ENCODE measurements at regions not wholly inside any gene's neighbourhood (a gene's known extent, or its start where the extent isn't known, plus 50 kb on each side); places are given as distances from the start of the nearest gene placed in this dataset.
"Not testable (repeated sequence)": the region's sequence is repeated elsewhere in the genome, so short reads cannot be mapped to it uniquely, and the experiment has no call there.

DNA sequence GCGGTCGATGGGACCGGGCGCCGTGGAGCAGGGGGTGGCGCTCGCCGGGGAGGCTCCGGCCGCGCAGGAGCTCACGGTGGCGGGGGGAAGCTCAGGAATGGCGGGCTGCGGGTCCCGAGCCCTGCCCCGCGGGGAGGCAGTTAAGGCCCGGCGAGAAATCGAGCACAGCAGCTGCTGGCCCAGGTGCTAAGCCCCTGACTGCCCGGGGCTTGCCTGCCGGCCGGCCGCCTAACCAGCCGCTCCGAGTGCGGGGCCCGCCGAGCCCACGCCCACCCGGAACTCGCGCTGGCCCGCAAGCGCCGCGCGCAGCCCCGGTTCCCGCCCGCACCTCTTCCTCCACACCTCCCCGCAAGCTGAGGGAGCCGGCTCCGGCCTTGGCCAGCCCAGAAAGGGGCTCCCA is 340.1 kb downstream of the TFAP2A start:
- ATAC-seq (replicated peaks); H3K4me1 Mint-ChIP-seq; H3K27ac Mint-ChIP-seq; H3K36me3 Mint-ChIP-seq; H3K4me3 Mint-ChIP-seq; H3K27me3 Mint-ChIP-seq; H3K9me3 Mint-ChIP-seq; DNase-seq: not testable (repeated sequence)

GRCh38 chr6:10073341-10073740 is 341.5 kb downstream of the TFAP2A start:
- H3K36me3 Mint-ChIP-seq = no peaks in the 10 kb centered on the region
- H3K27ac Mint-ChIP-seq = no peak overlapping the region
- no peaks in the 10 kb centered on the region for H3K4me1 Mint-ChIP-seq
- H3K4me3 Mint-ChIP-seq = no peak overlapping the region
- DNase-seq (no peak), ATAC-seq (replicated peaks) (no peak)
- no peaks in the 10 kb centered on the region for H3K27me3 Mint-ChIP-seq
- H3K9me3 Mint-ChIP-seq = peaks cover 0 to 4% of the 10 kb centered on the region in 2 donors

GRCh38 chr6:10071631-10072220 is 343.1 kb downstream of the TFAP2A start:
- DNase-seq = no peak
- no peaks in the 10 kb centered on the region for H3K27me3 Mint-ChIP-seq
- H3K4me1 Mint-ChIP-seq = no peaks in the 10 kb centered on the region
- no peaks in the 10 kb centered on the region for H3K36me3 Mint-ChIP-seq
- H3K27ac Mint-ChIP-seq = no peak overlapping the region
- H3K9me3 Mint-ChIP-seq = peaks cover 0 to 4% of the 10 kb centered on the region in 2 donors
- ATAC-seq (replicated peaks) = no peak
- no peak overlapping the region for H3K4me3 Mint-ChIP-seq

- Mint-ChIP-seq H3K27ac (no peak overlapping the region), H3K4me1 (no peaks in the 10 kb centered on the region), H3K27me3 (peaks cover 0 to 4% of the 10 kb centered on the region in 2 donors), H3K4me3 (no peak overlapping the region), H3K36me3 (no peaks in the 10 kb centered on the region), H3K9me3 (peaks cover 0 to 3% of the 10 kb centered on the region in 2 donors)
- DNase-seq = no peak
- no peak for ATAC-seq (replicated peaks)
Measured at GRCh38 chr6:10060004-10060403, 354.9 kb downstream of the TFAP2A start.

- H3K27ac Mint-ChIP-seq = no peak overlapping the region
Measured at GRCh38 chr6:10054672-10055071, 360.2 kb downstream of the TFAP2A start.

DNA sequence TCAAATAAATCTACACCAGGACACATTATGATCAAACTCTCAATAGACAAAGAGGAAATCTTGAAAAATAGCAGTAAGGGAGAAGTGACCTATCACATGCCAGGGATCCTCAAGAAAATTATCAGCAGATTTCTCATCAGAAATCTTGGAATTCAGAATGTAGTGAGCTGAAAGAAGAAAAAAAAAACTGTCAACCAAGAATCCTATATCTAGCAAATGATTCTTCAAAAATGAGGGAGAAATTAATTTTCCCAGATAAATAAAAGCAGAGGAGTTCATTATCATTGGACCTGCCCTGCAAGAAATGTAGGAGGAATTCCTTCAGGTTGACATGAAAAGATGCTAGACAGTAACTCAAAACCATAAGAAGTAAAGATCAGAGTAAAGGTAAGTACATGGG is 363.6 kb downstream of the TFAP2A start:
- H3K27ac Mint-ChIP-seq = no peak overlapping the region
- no peaks in the 10 kb centered on the region for H3K27me3 Mint-ChIP-seq
- ATAC-seq (replicated peaks) (no peak), DNase-seq (no peak)
- H3K36me3 Mint-ChIP-seq = no peaks in the 10 kb centered on the region
- peaks cover 17 to 19% of the 10 kb centered on the region in 2 donors for H3K9me3 Mint-ChIP-seq
- no peak overlapping the region for H3K4me3 Mint-ChIP-seq
- no peaks in the 10 kb centered on the region for H3K4me1 Mint-ChIP-seq

More at GRCh38 chr6:10054672-10055071, 360.2 kb downstream of the TFAP2A start:
- Mint-ChIP-seq H3K36me3 (no peaks in the 10 kb centered on the region), H3K4me1 (no peaks in the 10 kb centered on the region), H3K27me3 (no peaks in the 10 kb centered on the region), H3K9me3 (peaks cover 19% of the 10 kb centered on the region in 2 donors), H3K4me3 (no peak overlapping the region)
- ATAC-seq (replicated peaks) = no peak
- no peak for DNase-seq

DNA sequence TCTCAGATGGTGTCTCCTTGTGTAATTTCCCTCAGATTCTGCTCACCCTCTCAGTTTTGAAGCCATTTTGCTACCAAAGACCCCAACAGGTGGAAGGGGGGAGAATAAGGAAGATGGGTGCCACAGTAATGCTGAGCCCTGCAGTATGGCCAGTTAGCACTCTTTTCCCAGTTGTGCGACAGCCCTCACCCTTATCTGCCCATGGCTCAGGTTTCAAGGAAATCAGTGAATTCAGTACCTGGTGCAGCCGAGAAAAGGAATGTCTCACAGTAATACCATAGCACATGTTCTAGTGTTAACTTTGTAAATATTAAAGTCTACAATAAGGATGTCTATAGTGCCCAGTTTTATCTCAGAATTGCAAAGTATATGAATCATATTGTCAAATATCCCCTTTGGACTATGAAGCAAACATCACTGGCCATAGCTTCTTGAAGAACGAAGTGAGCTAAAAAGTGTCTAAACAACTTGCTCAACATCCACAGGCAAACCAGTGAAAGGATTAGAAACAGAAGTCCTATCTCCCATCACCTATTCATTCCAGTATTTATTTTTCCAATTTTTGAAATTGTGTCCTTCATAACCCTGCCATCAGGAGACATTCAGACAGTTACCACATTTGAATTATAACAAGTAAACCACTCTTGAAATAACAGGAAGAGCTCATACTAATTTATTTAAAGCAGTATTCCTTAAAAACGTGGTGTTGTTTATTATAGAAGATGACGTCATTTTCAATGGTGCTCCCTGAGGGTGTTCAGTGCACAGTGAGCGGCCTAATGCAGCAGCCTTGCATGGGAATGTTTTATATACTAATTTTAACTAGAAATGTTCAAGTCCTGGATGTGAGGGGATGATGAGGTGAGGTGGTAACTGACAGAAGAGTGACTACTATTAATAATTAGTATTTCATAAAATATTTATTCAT is 366.2 kb downstream of the TFAP2A start:
- Mint-ChIP-seq H3K27me3 (no peaks in the 10 kb centered on the region), H3K4me3 (no peak overlapping the region), H3K9me3 (peaks cover 15 to 19% of the 10 kb centered on the region in 2 donors), H3K27ac (no peak overlapping the region), H3K36me3 (no peaks in the 10 kb centered on the region), H3K4me1 (no peaks in the 10 kb centered on the region)
- ATAC-seq (replicated peaks) = no peak
- no peak for DNase-seq

GRCh38 chr6:10042280-10042679 is 372.6 kb downstream of the TFAP2A start:
- Mint-ChIP-seq H3K9me3 (peaks cover 1 to 4% of the 10 kb centered on the region in 2 donors), H3K4me1 (no peaks in the 10 kb centered on the region), H3K4me3 (no peak overlapping the region), H3K27ac (no peak overlapping the region), H3K36me3 (no peaks in the 10 kb centered on the region), H3K27me3 (peaks cover 0 to 3% of the 10 kb centered on the region in 2 donors)
- DNase-seq = no peak
- ATAC-seq (replicated peaks) = no peak

- ATAC-seq (replicated peaks) (no peak), DNase-seq (no peak)
- no peaks in the 10 kb centered on the region for H3K9me3 Mint-ChIP-seq
- no peak overlapping the region for H3K27ac Mint-ChIP-seq
- H3K4me1 Mint-ChIP-seq = no peaks in the 10 kb centered on the region
- H3K4me3 Mint-ChIP-seq = no peak overlapping the region
- no peaks in the 10 kb centered on the region for H3K36me3 Mint-ChIP-seq
- no peaks in the 10 kb centered on the region for H3K27me3 Mint-ChIP-seq
Measured at GRCh38 chr6:10033223-10033829, 381.5 kb downstream of the TFAP2A start.

- no peaks in the 10 kb centered on the region for H3K36me3 Mint-ChIP-seq
- ATAC-seq (replicated peaks) (no peak), DNase-seq (no peak)
- no peak overlapping the region for H3K27ac Mint-ChIP-seq
- H3K27me3 Mint-ChIP-seq = no peaks in the 10 kb centered on the region
- no peaks in the 10 kb centered on the region for H3K4me1 Mint-ChIP-seq
- no peaks in the 10 kb centered on the region for H3K9me3 Mint-ChIP-seq
- H3K4me3 Mint-ChIP-seq = no peak overlapping the region
Measured at GRCh38 chr6:10031617-10032016, 383.3 kb downstream of the TFAP2A start.

- no peak overlapping the region for H3K4me3 Mint-ChIP-seq
- H3K27ac Mint-ChIP-seq = no peak overlapping the region
- H3K36me3 Mint-ChIP-seq = no peaks in the 10 kb centered on the region
- no peaks in the 10 kb centered on the region for H3K4me1 Mint-ChIP-seq
- no peak for ATAC-seq (replicated peaks)
- DNase-seq = no peak
- H3K9me3 Mint-ChIP-seq = no peaks in the 10 kb centered on the region
- no peaks in the 10 kb centered on the region for H3K27me3 Mint-ChIP-seq
Measured at GRCh38 chr6:10030942-10031537, 383.8 kb downstream of the TFAP2A start.

DNA sequence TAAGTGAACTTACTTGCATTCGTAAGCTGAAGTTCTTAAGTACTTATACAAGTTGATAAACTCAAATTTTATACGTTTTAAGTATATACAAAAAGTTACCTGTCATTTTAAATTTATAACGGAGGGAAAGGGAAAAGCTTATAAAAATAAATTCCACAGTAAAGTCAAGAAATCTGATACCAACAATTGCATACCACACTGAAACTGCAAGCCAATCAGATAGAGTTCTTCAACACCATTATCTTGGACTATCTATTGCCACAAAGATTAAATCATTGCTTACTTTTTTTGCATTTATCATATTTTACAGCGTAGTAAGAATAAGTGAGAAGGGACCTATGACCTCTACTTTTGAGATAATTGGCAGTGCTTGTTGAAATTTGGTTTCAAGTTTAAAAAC is 386.7 kb downstream of the TFAP2A start:
- Mint-ChIP-seq H3K9me3 (no peaks in the 10 kb centered on the region), H3K36me3 (no peaks in the 10 kb centered on the region), H3K4me3 (no peak overlapping the region), H3K27me3 (no peaks in the 10 kb centered on the region), H3K27ac (no peak overlapping the region), H3K4me1 (no peaks in the 10 kb centered on the region)
- DNase-seq (no peak), ATAC-seq (replicated peaks) (no peak)

- Mint-ChIP-seq H3K27ac (no peak overlapping the region), H3K36me3 (no peaks in the 10 kb centered on the region), H3K4me1 (no peaks in the 10 kb centered on the region), H3K4me3 (no peak overlapping the region), H3K27me3 (no peaks in the 10 kb centered on the region), H3K9me3 (peaks cover 2 to 9% of the 10 kb centered on the region in 2 donors)
- ATAC-seq (replicated peaks) (no peak), DNase-seq (no peak)
Measured at GRCh38 chr6:10019851-10020250, 395.0 kb downstream of the TFAP2A start.

GRCh38 chr6:10014557-10014956 is 400.3 kb downstream of the TFAP2A start:
- no peaks in the 10 kb centered on the region for H3K27me3 Mint-ChIP-seq
- no peaks in the 10 kb centered on the region for H3K36me3 Mint-ChIP-seq
- H3K9me3 Mint-ChIP-seq = peaks cover 3 to 11% of the 10 kb centered on the region in 2 donors
- DNase-seq (no peak), ATAC-seq (replicated peaks) (no peak)
- H3K4me3 Mint-ChIP-seq = no peak overlapping the region
- no peak overlapping the region for H3K27ac Mint-ChIP-seq
- H3K4me1 Mint-ChIP-seq = no peaks in the 10 kb centered on the region

All from stimulated activated naive B cell treated with anti-CD40 and anti-IgM and Interleukin-4, amounts not matched to agents 10 μg/mL and 1 μg/mL and 100 μg/mL, for 72 hours (primary cell).